GM18498 (cell line): ENCODE measurements at regions not wholly inside any gene's neighbourhood (a gene's known extent, or its start where the extent isn't known, plus 50 kb on each side); places are given as distances from the start of the nearest gene placed in this dataset.

ENCODE experiments used
- ATAC-seq: cut with Tn5 transposase; IDR thresholded peaks from one replicate; pipeline ENCODE4 v1.9.1; 2021; ENCODE audit warnings: mild to moderate bottlenecking, moderate library complexity; ENCODE audit not compliant: unreplicated experiment

DNA sequence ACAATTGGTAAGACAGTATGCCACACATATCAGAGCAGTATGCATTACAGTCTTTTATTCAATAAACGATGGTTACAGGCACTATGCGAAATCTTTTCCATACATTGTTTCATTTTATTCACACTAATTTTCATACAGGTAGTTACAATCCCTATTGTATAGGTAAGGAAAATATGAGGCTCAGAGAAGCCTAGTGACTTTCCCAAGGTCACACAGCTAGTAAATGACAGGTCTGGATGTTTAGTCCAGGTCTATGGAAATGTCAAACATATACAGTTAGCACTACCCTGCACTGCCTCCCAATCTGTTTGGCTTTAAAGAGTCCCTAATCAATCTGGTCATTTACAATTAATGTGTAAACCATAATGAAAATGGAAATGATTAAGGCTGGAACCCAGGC lies 372.2 kb downstream of the MTX2 start:
- ATAC-seq: no peak

DNA sequence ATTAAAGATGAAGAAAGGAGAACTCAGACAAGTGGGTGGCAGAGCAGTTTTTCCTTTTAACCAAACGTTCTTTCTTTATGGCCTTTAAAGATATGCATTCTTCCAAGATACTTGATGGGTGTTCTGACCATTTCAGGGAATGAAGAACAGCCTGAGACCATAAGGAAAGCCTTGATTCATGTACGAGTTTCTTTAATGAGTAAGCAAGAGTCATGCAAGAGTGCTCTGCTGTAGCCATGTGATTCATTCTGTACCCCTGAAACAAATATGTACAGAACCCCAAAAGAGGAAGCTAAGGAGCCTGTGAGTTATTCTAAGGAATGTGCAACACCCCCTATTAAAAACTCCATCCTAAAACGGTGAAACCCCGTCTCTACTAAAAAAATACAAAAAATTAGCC lies 372.8 kb downstream of the MTX2 start:
- ATAC-seq: no peak

GRCh38 chr2:176643646-176644045 lies 374.4 kb downstream of the MTX2 start:
- no peak for ATAC-seq

DNA sequence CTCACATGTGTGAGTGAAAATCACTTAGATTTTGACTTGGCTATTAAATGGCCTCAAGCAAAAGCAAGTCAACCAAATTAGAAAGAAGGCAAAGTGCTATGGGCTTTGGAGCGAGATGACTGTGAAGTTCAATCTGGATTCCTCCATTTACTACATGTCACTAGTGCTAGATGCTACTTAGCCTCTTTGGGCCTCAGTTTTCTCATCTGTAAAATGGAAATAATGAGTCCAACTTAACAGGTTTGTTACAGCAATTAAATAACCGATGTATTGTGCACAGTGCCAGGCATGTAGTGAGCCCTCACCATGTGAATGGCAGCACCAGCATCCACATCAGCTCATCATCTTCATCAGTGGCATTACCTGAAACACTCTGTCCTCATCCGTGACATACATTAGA lies 376.3 kb downstream of the MTX2 start:
- no peak for ATAC-seq

DNA sequence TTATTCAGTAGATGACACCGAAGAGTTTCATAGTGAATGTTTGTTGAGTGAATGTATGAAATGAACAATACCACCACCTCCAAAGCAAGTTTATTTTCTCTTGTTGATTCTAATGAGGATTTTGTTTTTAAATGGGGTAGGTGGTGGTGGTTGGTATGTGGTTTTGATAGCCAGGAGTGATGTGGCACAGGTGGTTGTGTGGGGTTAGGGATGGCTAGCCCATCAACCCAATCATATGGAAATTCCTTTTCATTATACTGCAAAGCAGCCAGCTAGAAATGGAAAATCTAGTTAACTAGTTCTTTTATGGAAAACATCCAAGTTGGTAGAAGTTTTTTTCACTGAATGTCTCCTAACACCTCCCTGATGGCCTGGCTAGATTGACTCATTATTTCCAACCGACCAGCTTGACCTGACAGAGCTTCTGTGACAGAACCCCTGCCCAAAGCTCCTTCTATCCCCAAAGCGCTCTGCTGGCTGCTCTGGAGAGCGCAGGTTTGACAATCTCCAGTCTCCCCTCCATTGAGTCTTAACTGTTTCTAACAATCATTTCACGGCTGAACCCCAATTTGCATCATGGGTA lies 376.9 kb downstream of the MTX2 start:
- ATAC-seq: no peak

GRCh38 chr2:176647325-176648165 lies 378.3 kb downstream of the MTX2 start:
- no peak for ATAC-seq

DNA sequence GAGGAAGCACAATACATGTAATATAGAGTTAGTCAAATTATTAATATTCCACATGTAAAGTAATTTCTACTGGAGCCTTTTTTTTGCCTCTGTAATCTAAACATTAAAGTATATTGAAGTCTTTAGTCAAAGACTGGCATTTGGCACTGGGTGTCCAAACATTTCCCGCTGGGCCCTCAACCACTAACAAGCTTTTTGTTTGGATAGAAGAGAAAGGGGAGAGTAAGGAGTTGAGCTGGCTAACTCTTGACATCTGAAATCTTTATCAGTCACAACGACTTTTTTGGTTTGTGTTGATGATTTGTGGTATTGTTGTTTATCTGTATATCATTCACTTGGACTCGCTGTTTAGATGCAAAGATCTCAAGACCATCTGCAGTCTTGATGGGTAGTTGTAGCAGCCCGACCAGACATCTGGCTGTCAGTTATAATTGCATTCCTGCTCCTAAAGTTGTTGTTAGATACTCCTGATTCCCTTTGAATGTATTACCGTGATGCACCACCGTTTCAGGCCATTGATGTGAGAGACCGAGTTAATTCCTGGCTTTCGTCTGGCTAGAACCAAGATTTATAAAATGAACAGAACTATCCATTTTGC lies 379.6 kb downstream of the MTX2 start:
- no peak for ATAC-seq

- ATAC-seq: no peak
Measured at GRCh38 chr2:176650104-176650837, 381.0 kb downstream of the MTX2 start.

DNA sequence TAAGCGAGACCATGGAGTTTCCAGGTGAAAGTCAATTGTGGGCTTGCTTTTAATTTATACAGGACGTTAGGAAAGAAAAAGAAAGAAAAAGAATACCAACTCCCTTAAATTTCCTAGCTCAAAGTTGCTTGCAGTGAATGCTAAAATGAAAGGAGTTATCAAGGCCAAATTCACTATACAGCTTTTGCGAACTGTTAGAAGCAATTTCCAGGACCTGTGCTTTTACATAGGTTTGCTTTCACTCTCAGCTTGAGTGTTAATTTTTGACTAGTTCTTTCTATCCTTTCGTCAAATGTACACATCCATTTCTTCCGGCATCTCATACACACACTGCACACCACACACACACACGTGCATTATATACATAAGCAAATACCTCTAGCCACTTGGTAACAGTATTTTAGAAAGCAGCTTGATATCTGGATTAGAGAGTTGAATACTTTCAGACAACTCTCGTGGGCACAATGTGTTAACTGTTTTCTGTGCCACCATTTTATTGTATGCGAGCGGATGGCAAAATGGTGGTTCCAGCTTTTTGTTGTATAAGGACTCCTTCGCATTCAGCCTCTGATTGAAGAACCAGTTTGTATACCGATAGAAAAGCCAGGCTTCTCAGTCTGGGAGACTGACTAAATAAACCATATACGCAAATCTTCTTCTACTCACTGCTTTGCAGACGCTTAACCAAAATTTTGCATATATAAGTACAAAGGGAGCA lies 381.8 kb downstream of the MTX2 start:
- no peak for ATAC-seq

DNA sequence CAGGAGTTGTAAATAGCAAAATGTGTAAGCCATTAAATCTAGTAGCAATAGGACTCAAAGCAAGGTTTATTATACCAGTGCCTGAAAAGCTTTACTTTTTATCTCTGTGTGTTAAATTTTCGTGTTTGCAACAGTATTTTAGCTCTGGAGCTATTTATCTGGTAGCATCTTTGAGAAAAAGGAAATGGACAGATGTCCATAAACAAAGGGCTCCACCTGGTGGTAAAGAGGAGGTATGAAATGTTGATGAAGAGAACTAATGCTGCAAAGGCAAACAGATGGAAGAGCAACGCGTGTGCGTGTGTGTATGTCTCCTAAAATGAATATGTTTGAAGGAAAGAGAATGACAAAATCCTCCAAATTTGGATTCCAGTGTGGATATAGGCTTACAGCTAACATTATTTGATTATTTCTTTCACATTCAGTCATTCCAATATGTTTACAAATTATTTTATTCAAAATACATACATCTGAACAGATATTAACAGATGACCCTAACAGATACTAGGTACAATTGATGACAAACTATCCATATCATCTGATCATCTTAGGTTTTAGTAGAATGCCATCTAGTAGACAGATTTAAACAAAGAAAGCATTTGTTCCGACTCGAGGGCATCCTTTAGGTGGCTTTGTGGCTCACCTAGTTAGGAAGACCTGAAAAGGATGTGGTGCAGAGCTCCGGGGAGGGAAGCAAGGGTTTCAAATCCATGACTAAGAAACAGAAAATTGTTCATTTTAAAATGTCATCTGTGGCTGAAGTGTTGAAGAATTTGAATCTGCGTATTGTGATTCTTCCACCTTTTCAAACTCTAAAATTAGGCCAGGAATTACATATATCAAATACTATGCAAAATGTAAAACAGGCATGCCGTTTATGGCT lies 383.3 kb downstream of the MTX2 start:
- ATAC-seq: peak; percentile 70

GRCh38 chr2:176653479-176654443 lies 384.5 kb downstream of the MTX2 start:
- ATAC-seq: peak; percentile 96

DNA sequence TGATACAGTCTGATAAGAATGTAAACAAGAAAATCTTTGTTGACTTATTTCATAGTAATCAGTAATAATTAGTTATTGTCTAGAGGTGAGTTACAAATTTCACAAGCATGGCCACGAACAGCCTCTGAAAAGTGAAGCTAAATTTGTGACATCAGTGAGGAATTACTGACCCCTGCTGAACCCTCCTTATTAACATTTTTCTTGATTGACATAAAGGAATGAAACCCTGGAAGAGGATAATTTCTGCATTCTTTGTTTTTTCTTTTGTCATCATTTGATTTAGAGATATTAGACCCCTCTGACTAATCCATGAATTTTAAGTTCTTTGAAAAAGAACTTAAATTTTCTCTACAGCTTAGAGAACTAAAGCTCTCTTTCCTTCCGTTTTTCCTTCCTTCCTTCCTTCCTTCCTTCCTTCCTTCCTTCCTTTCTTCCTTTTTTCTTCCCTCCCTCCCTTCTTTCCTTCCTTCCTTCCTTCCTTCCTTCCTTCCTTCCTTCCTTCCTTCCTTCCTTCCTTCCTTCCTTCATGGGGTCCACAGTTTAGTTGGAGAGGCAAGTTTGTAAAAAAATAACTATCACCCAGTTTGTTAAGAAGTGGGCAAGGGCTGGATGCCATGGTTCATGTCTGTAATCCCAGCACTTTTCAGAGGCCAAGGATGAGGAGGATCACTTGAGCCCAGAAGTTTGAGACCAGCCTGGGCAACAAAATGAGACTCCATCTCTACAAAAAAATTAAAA lies 387.0 kb downstream of the MTX2 start:
- no peak for ATAC-seq

- no peak for ATAC-seq
Measured at GRCh38 chr2:176656776-176657140, 387.5 kb downstream of the MTX2 start.

DNA sequence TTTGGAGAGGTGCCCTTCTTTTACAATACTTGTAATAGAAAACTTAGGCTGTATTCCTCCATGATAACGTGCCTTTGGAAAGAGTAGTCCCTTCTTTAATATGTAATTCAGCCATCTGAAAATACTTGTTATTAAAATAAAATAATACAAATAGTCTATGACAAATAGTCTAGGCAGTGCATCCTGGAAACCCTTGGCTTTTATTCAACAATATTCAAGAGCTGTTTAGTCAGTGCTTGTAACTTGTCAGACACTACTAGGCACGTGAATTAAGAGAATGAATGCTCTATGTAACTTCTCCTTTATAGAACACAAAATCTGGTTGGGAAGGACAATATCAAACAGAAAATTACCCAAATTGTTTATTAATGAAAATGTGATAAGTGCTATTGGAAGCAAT lies 388.2 kb downstream of the MTX2 start:
- no peak for ATAC-seq

- no peak for ATAC-seq
Measured at GRCh38 chr2:176658708-176659107, 389.5 kb downstream of the MTX2 start.

DNA sequence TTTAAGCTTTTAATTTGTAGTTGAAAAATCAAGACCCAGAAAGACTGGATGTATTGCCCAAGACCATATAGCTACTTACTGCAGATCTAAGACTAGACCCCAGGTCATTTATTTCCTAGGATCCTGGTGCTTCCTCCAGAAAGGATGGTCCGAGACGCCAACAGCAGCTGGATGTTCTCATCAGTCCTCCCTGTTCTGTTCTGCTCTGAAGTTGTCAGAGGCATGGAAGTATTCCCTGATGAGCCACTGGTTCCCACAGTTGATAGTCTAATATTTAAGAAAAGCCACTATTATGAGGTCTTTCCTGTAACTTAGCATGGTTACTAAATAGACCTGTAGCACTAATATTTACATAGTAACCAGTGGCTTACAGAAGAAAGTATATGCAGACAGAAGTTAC lies 393.5 kb downstream of the MTX2 start:
- ATAC-seq: no peak

DNA sequence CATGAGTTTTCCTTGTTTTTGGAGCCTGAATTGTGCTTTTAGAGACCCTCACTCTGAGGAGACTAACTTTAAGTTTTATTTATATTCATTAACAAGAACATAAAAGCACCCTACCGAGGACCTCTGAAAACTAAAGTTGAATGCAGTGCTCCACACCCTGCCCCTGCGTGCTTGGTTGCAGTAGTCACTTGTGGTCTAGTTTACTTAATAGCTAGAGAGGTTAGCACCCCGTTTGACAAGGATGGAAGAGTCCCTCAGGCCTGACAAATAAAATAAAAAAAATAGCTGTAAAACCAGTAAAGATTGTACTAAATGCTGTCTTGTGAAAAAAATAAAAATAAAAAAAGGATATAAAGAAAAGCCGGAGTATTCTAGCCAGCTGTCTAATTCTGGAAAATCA lies 395.2 kb downstream of the MTX2 start:
- ATAC-seq: no peak

GRCh38 chr2:176665086-176665485 lies 395.8 kb downstream of the MTX2 start:
- ATAC-seq: no peak
